HepG2 (cell line): ENCODE measurements at regions not wholly inside any gene's neighbourhood (a gene's known extent, or its start where the extent isn't known, plus 50 kb on each side); places are given as distances from the start of the nearest gene placed in this dataset.

Experiments
- ATF7 ChIP-seq, 2 experiments: fragments of 450-650 bp in 1 of 2; sonication (generic) in 1 of 2; formaldehyde crosslinking in 1 of 2; IDR thresholded peaks; 2 replicates each; pipeline versions ENCODE4 v1.4.0 to v1.6.1; 2016 to 2020; ENCODE audit warnings: antibody characterized with exemption in 1 of 2, mild to moderate bottlenecking in 1 of 2, missing genetic modification reagents in 1 of 2
- ATM ChIP-seq: fragments of 450-650 bp; IDR thresholded peaks from 2 replicates; pipeline ENCODE4 v1.7.1; 2017; ENCODE audit warnings: mild to moderate bottlenecking, borderline replicate concordance
- EZH2 ChIP-seq: conservative IDR thresholded peaks from 2 replicates; pipeline ENCODE4 v1.6.1; 2012; ENCODE audit warnings: mild to moderate bottlenecking, low read depth, low read length, moderate library complexity
- HNF4A ChIP-seq: sonication (generic); formaldehyde crosslinking; IDR thresholded peaks from 2 replicates; pipeline ENCODE4 v1.4.0; 2020; ENCODE audit warnings: missing genetic modification reagents
- KLF11 ChIP-seq: IDR thresholded peaks from 2 replicates; pipeline ENCODE4 v1.6.1; 2016; ENCODE audit warnings: missing compliant biosample characterization
- MAFK ChIP-seq, 2 experiments: IDR thresholded peaks in 1 of 2; conservative IDR thresholded peaks in 1 of 2; 2 replicates each; pipeline ENCODE4 v1.6.1; 2011; ENCODE audit warnings: improper control_type of control experiment in 2 of 2, low read length in 2 of 2
- NFYB ChIP-seq: sonication (generic); formaldehyde crosslinking; IDR thresholded peaks from 2 replicates; pipeline ENCODE4 v1.4.0; 2020; ENCODE audit warnings: missing genetic modification reagents
- NR2F2 ChIP-seq: IDR thresholded peaks from 2 replicates; pipeline ENCODE4 v1.6.1; 2012; ENCODE audit warnings: low read depth, inconsistent platforms, borderline replicate concordance
- ZBTB3 ChIP-seq: sonication (generic); formaldehyde crosslinking; IDR thresholded peaks from 2 replicates; pipeline ENCODE4 v1.4.0; 2020; ENCODE audit warnings: low read depth, mild to moderate bottlenecking, moderate library complexity, missing genetic modification reagents, borderline replicate concordance
- ZNF20 ChIP-seq: sonication (generic); formaldehyde crosslinking; IDR thresholded peaks from 2 replicates; pipeline ENCODE4 v1.4.0; 2020; ENCODE audit warnings: mild to moderate bottlenecking, moderate library complexity, missing genetic modification reagents
- ZNF282 ChIP-seq: fragments of 450-650 bp; IDR thresholded peaks from 2 replicates; pipeline ENCODE4 v1.6.1; 2018; ENCODE audit not compliant: partially characterized antibody
- ZNF496 ChIP-seq: sonication (generic); formaldehyde crosslinking; IDR thresholded peaks from 2 replicates; pipeline ENCODE4 v1.8.1; 2023; ENCODE audit warnings: mild to moderate bottlenecking, moderate library complexity, missing genetic modification reagents; ENCODE audit not compliant: insufficient replicate concordance
- ZNF841 ChIP-seq: sonication (generic); formaldehyde crosslinking; IDR thresholded peaks from 2 replicates; pipeline ENCODE4 v1.8.1; 2023; ENCODE audit warnings: missing genetic modification reagents, borderline replicate concordance
- TF ChIP-seq, protein P1 (sequence below): sonication (generic); formaldehyde crosslinking; IDR thresholded peaks from 2 replicates; pipeline ENCODE4 v1.5.1; 2020; ENCODE audit warnings: missing genetic modification reagents, mild to moderate bottlenecking, borderline replicate concordance
- TF ChIP-seq, protein P2 (sequence below): sonication (generic); formaldehyde crosslinking; IDR thresholded peaks from 2 replicates; pipeline ENCODE4; 2020; ENCODE audit warnings: missing genetic modification reagents, mild to moderate bottlenecking, borderline replicate concordance
- TF ChIP-seq, protein P3 (sequence below): IDR thresholded peaks from 2 replicates; pipeline ENCODE4 v1.6.1; 2016; ENCODE audit warnings: low read depth, missing genetic modification reagents, missing compliant biosample characterization
- TF ChIP-seq, protein P4 (sequence below): sonication (generic); formaldehyde crosslinking; IDR thresholded peaks from 2 replicates; pipeline ENCODE4 v1.4.0; 2020; ENCODE audit warnings: missing genetic modification reagents; ENCODE audit errors: not compliant biosample characterization

DNA sequence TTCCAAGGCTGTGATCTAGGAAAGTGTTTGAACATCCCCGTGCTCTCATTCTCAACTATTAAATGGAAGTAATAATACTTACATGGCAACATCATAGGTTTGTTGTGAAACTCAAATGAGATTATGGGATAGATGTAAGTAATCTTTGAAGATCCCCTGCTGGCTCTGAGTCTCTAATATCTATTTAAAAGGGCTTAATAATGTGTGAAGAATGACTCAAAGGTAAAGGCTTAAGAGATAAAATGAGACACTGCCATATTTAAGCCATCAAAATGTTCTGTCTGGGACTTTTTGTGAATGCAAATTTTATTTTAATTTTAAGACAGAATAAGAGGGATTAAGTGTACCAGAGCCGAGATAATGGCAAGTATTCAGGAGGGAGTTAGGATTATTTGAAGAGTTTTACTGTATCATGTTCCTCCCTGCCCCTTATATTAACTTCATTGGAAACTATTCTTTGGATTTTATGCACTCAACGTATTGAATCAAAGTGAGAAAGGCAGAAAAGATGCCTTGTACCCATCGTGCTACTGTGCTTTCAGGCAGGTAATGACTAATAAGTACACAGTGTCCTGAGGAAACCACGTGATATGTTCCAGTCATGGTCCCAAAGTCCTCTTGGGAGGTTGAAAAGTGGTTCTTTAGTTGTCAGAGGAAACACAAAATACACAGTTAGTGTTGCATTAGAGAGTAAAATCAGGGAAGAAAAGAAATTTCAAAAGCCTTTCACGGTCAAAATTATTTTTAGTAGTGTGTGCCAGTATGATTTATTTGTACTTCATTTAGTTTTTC, 192.4 kb downstream of the RBM46 start (continued):
- TF ChIP-seq, protein P1, sequence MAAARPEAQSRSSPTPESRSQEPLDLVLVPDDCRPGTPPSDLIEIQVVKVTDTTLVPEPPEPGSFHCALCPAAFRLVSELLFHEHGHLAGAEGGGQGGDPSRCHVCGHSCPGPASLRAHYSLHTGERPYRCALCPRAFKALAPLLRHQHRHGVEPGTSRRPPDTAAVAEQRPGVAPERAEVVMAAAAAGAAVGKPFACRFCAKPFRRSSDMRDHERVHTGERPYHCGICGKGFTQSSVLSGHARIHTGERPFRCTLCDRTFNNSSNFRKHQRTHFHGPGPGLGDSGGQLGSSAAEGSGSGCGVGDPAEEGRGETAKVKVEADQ = no peak
- no peak for TF ChIP-seq ATM
- no peak for TF ChIP-seq NR2F2
- TF ChIP-seq HNF4A (CRISPR knock-in tag) = peak; percentile 32; the same call in 1 of the 2 replicates
- TF ChIP-seq EZH2 = no peak
- no peak for TF ChIP-seq MAFK (conservative IDR thresholded peaks at IDR 0.05 in 1 of 2, IDR thresholded peaks at IDR 0.05 in 1 of 2; ENCODE audit: low read length in 2 of 2)
- TF ChIP-seq ZNF496 = no peak
- TF ChIP-seq KLF11 (CRISPR knock-in tag) = no peak
- TF ChIP-seq ATF7 (IDR thresholded peaks at IDR 0.05) = no peak
- no peak for TF ChIP-seq ATF7 (CRISPR knock-in tag; IDR thresholded peaks at IDR 0.05)
- TF ChIP-seq ZNF20 (CRISPR knock-in tag) = no peak
- TF ChIP-seq ZBTB3 (CRISPR knock-in tag) = no peak
- TF ChIP-seq ZNF282 = no peak
- TF ChIP-seq, protein P2, sequence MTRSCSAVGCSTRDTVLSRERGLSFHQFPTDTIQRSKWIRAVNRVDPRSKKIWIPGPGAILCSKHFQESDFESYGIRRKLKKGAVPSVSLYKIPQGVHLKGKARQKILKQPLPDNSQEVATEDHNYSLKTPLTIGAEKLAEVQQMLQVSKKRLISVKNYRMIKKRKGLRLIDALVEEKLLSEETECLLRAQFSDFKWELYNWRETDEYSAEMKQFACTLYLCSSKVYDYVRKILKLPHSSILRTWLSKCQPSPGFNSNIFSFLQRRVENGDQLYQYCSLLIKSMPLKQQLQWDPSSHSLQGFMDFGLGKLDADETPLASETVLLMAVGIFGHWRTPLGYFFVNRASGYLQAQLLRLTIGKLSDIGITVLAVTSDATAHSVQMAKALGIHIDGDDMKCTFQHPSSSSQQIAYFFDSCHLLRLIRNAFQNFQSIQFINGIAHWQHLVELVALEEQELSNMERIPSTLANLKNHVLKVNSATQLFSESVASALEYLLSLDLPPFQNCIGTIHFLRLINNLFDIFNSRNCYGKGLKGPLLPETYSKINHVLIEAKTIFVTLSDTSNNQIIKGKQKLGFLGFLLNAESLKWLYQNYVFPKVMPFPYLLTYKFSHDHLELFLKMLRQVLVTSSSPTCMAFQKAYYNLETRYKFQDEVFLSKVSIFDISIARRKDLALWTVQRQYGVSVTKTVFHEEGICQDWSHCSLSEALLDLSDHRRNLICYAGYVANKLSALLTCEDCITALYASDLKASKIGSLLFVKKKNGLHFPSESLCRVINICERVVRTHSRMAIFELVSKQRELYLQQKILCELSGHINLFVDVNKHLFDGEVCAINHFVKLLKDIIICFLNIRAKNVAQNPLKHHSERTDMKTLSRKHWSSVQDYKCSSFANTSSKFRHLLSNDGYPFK = no peak
- TF ChIP-seq, protein P3, sequence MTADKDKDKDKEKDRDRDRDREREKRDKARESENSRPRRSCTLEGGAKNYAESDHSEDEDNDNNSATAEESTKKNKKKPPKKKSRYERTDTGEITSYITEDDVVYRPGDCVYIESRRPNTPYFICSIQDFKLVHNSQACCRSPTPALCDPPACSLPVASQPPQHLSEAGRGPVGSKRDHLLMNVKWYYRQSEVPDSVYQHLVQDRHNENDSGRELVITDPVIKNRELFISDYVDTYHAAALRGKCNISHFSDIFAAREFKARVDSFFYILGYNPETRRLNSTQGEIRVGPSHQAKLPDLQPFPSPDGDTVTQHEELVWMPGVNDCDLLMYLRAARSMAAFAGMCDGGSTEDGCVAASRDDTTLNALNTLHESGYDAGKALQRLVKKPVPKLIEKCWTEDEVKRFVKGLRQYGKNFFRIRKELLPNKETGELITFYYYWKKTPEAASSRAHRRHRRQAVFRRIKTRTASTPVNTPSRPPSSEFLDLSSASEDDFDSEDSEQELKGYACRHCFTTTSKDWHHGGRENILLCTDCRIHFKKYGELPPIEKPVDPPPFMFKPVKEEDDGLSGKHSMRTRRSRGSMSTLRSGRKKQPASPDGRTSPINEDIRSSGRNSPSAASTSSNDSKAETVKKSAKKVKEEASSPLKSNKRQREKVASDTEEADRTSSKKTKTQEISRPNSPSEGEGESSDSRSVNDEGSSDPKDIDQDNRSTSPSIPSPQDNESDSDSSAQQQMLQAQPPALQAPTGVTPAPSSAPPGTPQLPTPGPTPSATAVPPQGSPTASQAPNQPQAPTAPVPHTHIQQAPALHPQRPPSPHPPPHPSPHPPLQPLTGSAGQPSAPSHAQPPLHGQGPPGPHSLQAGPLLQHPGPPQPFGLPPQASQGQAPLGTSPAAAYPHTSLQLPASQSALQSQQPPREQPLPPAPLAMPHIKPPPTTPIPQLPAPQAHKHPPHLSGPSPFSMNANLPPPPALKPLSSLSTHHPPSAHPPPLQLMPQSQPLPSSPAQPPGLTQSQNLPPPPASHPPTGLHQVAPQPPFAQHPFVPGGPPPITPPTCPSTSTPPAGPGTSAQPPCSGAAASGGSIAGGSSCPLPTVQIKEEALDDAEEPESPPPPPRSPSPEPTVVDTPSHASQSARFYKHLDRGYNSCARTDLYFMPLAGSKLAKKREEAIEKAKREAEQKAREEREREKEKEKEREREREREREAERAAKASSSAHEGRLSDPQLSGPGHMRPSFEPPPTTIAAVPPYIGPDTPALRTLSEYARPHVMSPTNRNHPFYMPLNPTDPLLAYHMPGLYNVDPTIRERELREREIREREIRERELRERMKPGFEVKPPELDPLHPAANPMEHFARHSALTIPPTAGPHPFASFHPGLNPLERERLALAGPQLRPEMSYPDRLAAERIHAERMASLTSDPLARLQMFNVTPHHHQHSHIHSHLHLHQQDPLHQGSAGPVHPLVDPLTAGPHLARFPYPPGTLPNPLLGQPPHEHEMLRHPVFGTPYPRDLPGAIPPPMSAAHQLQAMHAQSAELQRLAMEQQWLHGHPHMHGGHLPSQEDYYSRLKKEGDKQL (CRISPR knock-in tag) = no peak
- no peak for TF ChIP-seq ZNF841 (CRISPR knock-in tag)
- TF ChIP-seq, protein P4, sequence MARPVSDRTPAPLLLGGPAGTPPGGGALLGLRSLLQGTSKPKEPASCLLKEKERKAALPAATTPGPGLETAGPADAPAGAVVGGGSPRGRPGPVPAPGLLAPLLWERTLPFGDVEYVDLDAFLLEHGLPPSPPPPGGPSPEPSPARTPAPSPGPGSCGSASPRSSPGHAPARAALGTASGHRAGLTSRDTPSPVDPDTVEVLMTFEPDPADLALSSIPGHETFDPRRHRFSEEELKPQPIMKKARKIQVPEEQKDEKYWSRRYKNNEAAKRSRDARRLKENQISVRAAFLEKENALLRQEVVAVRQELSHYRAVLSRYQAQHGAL = no peak
- no peak for TF ChIP-seq NFYB
